ENCODE measurements at regions not wholly inside any gene's neighbourhood (a gene's known extent, or its start where the extent isn't known, plus 50 kb on each side); places are given as distances from the start of the nearest gene placed in this dataset.

GRCh38 chr2:196224756-196225155 is 53.4 kb upstream of the STK17B start:
- no peak overlapping the region for H3K9ac ChIP-seq (ENCODE audit: low read depth, low read length)
- 93% methylated on average over 3 of the region's 3 CpGs for WGBS
- no peaks in the 10 kb centered on the region for H3K4me1 ChIP-seq (ENCODE audit: insufficient read depth, low read length)
- no peaks in the 10 kb centered on the region for H3K27me3 ChIP-seq (ENCODE audit: insufficient read depth, low read length)
- H3K9me3 ChIP-seq (ENCODE audit: insufficient read depth, low read depth, low read length): no peaks in the 10 kb centered on the region
- H3K4me3 ChIP-seq (ENCODE audit: low read length): no peak overlapping the region
- H3K27ac ChIP-seq (ENCODE audit: low read depth, low read length): no peak overlapping the region
- H3K36me3 ChIP-seq (ENCODE audit: insufficient read depth, low read length): no peaks in the 10 kb centered on the region

GRCh38 chr2:196225213-196225612 is 53.8 kb upstream of the STK17B start:
- Histone ChIP-seq H3K27me3 (ENCODE audit: insufficient read depth, low read length) (no peaks in the 10 kb centered on the region), H3K9me3 (ENCODE audit: insufficient read depth, low read depth, low read length) (no peaks in the 10 kb centered on the region), H3K9ac (ENCODE audit: low read depth, low read length) (no peak overlapping the region), H3K4me1 (ENCODE audit: insufficient read depth, low read length) (no peaks in the 10 kb centered on the region), H3K4me3 (ENCODE audit: low read length) (no peak overlapping the region), H3K27ac (ENCODE audit: low read depth, low read length) (no peak overlapping the region), H3K36me3 (ENCODE audit: insufficient read depth, low read length) (no peaks in the 10 kb centered on the region)
- WGBS: no CpG with 5 or more reads among the region's 1 CpG

- H3K9me3 ChIP-seq (ENCODE audit: insufficient read depth, low read depth, low read length): no peaks in the 10 kb centered on the region
- no peak overlapping the region for H3K4me3 ChIP-seq (ENCODE audit: low read length)
- no peak overlapping the region for H3K9ac ChIP-seq (ENCODE audit: low read depth, low read length)
- H3K4me1 ChIP-seq (ENCODE audit: insufficient read depth, low read length): no peaks in the 10 kb centered on the region
- no peaks in the 10 kb centered on the region for H3K27me3 ChIP-seq (ENCODE audit: insufficient read depth, low read length)
- no peaks in the 10 kb centered on the region for H3K36me3 ChIP-seq (ENCODE audit: insufficient read depth, low read length)
- H3K27ac ChIP-seq (ENCODE audit: low read depth, low read length): no peak overlapping the region
Measured at GRCh38 chr2:196226058-196226706, 54.8 kb upstream of the STK17B start.

DNA sequence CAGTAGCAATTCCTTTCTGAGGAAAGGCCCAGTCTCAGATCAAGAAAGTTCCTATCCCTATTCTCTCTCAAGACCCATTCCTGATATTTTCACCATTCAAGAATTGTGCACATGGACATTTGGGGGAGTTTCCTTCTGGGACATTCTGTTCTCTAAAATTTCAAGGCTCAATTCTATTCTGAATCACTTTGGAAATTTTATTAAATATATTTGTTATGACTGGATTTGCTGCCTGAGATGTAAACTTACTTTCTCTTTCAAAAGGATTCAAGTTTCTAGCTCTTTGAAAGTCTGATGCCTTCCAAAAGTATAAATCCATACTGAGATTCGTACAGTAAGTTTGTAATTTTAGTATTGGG is 55.3 kb upstream of the STK17B start:
- Histone ChIP-seq H3K27me3 (ENCODE audit: insufficient read depth, low read length) (no peaks in the 10 kb centered on the region), H3K9me3 (ENCODE audit: insufficient read depth, low read depth, low read length) (no peaks in the 10 kb centered on the region), H3K27ac (ENCODE audit: low read depth, low read length) (no peak overlapping the region), H3K36me3 (ENCODE audit: insufficient read depth, low read length) (no peaks in the 10 kb centered on the region), H3K9ac (ENCODE audit: low read depth, low read length) (no peak overlapping the region), H3K4me1 (ENCODE audit: insufficient read depth, low read length) (no peaks in the 10 kb centered on the region), H3K4me3 (ENCODE audit: low read length) (no peak overlapping the region)
- WGBS: 78% methylated on average over 1 of the region's 1 CpG

DNA sequence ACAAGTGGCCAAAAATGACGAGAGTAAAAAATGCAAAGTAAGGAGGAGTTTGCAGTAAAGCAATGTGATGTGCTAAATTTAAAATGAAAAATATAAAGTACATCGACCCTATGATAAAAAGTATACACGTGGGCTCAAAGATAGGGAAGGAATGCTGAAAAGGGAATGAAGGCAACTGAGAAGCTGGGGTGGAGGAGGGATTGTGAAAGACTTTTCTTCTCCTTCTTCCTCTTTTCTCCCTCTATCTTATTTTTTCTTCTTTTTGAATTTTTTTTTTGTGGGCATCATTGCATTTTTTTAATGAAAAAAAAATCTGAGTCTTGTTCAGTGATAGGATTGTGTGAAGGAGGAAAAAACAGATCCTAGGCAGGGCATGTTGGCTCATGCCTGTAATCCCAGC is 57.6 kb upstream of the STK17B start:
- WGBS: 94% methylated on average over 3 of the region's 3 CpGs
- Histone ChIP-seq H3K9ac (ENCODE audit: low read depth, low read length) (no peak overlapping the region), H3K27ac (ENCODE audit: low read depth, low read length) (no peak overlapping the region), H3K36me3 (ENCODE audit: insufficient read depth, low read length) (no peaks in the 10 kb centered on the region), H3K4me3 (ENCODE audit: low read length) (no peak overlapping the region), H3K4me1 (ENCODE audit: insufficient read depth, low read length) (no peaks in the 10 kb centered on the region), H3K27me3 (ENCODE audit: insufficient read depth, low read length) (no peaks in the 10 kb centered on the region), H3K9me3 (ENCODE audit: insufficient read depth, low read depth, low read length) (no peaks in the 10 kb centered on the region)

GRCh38 chr2:196230061-196230854 is 58.9 kb upstream of the STK17B start:
- Histone ChIP-seq H3K4me3 (ENCODE audit: low read length) (no peak overlapping the region), H3K9me3 (ENCODE audit: insufficient read depth, low read depth, low read length) (no peaks in the 10 kb centered on the region), H3K27ac (ENCODE audit: low read depth, low read length) (no peak overlapping the region), H3K27me3 (ENCODE audit: insufficient read depth, low read length) (no peaks in the 10 kb centered on the region), H3K4me1 (ENCODE audit: insufficient read depth, low read length) (no peaks in the 10 kb centered on the region), H3K9ac (ENCODE audit: low read depth, low read length) (no peak overlapping the region), H3K36me3 (ENCODE audit: insufficient read depth, low read length) (no peaks in the 10 kb centered on the region)
- 91% methylated on average over 13 of the region's 13 CpGs for WGBS

- no peaks in the 10 kb centered on the region for H3K27me3 ChIP-seq (ENCODE audit: insufficient read depth, low read length)
- 96% methylated on average over 5 of the region's 5 CpGs for WGBS
- no peaks in the 10 kb centered on the region for H3K9me3 ChIP-seq (ENCODE audit: insufficient read depth, low read depth, low read length)
- no peak overlapping the region for H3K4me3 ChIP-seq (ENCODE audit: low read length)
- no peaks in the 10 kb centered on the region for H3K4me1 ChIP-seq (ENCODE audit: insufficient read depth, low read length)
- H3K9ac ChIP-seq (ENCODE audit: low read depth, low read length): no peak overlapping the region
- no peaks in the 10 kb centered on the region for H3K36me3 ChIP-seq (ENCODE audit: insufficient read depth, low read length)
- no peak overlapping the region for H3K27ac ChIP-seq (ENCODE audit: low read depth, low read length)
Measured at GRCh38 chr2:196233021-196233804, 61.8 kb upstream of the STK17B start.

GRCh38 chr2:196233805-196234475 is 62.6 kb upstream of the STK17B start:
- H3K27me3 ChIP-seq (ENCODE audit: insufficient read depth, low read length): no peaks in the 10 kb centered on the region
- H3K9ac ChIP-seq (ENCODE audit: low read depth, low read length): no peak overlapping the region
- H3K4me1 ChIP-seq (ENCODE audit: insufficient read depth, low read length): no peaks in the 10 kb centered on the region
- 87% methylated on average over 3 of the region's 4 CpGs for WGBS
- H3K9me3 ChIP-seq (ENCODE audit: insufficient read depth, low read depth, low read length): no peaks in the 10 kb centered on the region
- no peaks in the 10 kb centered on the region for H3K36me3 ChIP-seq (ENCODE audit: insufficient read depth, low read length)
- H3K4me3 ChIP-seq (ENCODE audit: low read length): no peak overlapping the region
- no peak overlapping the region for H3K27ac ChIP-seq (ENCODE audit: low read depth, low read length)

DNA sequence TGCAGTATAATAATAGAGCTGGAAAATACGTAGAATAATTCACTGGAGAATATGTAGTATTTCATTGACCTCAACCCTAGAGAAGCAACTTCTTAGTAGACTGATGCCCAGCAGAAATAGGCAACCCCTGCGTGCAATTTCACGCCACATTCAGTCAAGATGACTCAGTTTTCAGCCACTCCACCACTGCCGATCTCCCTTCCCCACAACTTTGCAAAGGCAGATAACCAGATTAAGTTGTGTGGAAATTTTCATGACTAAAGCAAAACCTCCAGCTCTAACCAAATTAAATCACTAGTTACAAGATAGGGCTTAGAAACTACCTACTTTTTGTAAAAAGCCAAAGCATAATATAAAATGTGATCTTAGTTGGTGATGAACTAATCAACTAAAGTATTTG is 63.3 kb upstream of the STK17B start:
- no peaks in the 10 kb centered on the region for H3K4me1 ChIP-seq (ENCODE audit: insufficient read depth, low read length)
- H3K9me3 ChIP-seq (ENCODE audit: insufficient read depth, low read depth, low read length): no peaks in the 10 kb centered on the region
- no peaks in the 10 kb centered on the region for H3K27me3 ChIP-seq (ENCODE audit: insufficient read depth, low read length)
- H3K36me3 ChIP-seq (ENCODE audit: insufficient read depth, low read length): no peaks in the 10 kb centered on the region
- no peak overlapping the region for H3K4me3 ChIP-seq (ENCODE audit: low read length)
- WGBS: 93% methylated on average over 4 of the region's 4 CpGs
- H3K27ac ChIP-seq (ENCODE audit: low read depth, low read length): no peak overlapping the region
- no peak overlapping the region for H3K9ac ChIP-seq (ENCODE audit: low read depth, low read length)

DNA sequence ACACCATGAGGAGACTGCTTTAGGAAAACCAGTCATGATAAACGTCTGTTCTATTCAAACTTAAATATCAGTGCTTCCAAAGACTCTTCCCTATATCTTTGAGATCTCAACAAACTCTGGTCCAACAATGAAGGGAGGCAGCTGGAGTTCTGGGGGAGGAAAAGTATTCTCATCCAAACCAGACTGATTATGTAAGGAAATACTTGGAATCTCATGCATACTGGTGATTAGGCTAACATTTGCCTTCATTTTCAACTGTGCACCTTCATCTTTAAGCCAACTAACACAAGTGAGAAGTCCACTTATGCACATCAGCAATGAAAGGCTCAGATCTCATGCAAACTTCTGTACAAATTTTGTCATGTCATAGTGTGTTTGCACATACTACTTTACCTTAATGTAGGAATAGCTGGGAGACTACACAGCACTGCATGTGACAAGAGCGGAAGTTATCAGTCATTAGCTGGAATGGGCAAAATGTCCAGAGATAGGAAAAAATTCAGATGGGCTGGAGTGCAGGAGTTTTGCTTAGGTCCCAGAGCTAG is 67.5 kb upstream of the STK17B start:
- Histone ChIP-seq H3K9me3 (ENCODE audit: insufficient read depth, low read depth, low read length) (no peaks in the 10 kb centered on the region), H3K9ac (ENCODE audit: low read depth, low read length) (no peak overlapping the region), H3K4me3 (ENCODE audit: low read length) (no peak overlapping the region), H3K27me3 (ENCODE audit: insufficient read depth, low read length) (no peaks in the 10 kb centered on the region), H3K27ac (ENCODE audit: low read depth, low read length) (no peak overlapping the region), H3K4me1 (ENCODE audit: insufficient read depth, low read length) (no peaks in the 10 kb centered on the region), H3K36me3 (ENCODE audit: insufficient read depth, low read length) (no peaks in the 10 kb centered on the region)
- WGBS: 93% methylated on average over 2 of the region's 2 CpGs
